Neural cell (in vitro differentiated cells): ENCODE measurements at regions not wholly inside any gene's neighbourhood (a gene's known extent, or its start where the extent isn't known, plus 50 kb on each side); places are given as distances from the start of the nearest gene placed in this dataset.

Experiments
- EP300 ChIP-seq: fragments of 450-650 bp; conservative IDR thresholded peaks from 2 replicates; pipeline ENCODE4 v1.6.1; 2014; ENCODE audit warnings: antibody characterized with exemption, mild to moderate bottlenecking, moderate library complexity; ENCODE audit not compliant: poor library complexity, severe bottlenecking
- EZH2 ChIP-seq: fragments of 200-600, 300-800 bp; shearing (Covaris generic), sonication (generic); IDR thresholded peaks from 2 replicates; pipeline ENCODE4 v1.6.1; 2014; ENCODE audit warnings: antibody characterized with exemption, low read length, borderline replicate concordance, mild to moderate bottlenecking; ENCODE audit not compliant: insufficient read depth, poor library complexity, severe bottlenecking
- MXI1 ChIP-seq: fragments of 450-650 bp; conservative IDR thresholded peaks from 2 replicates; pipeline ENCODE4 v1.6.1; 2014; ENCODE audit warnings: antibody characterized with exemption, mild to moderate bottlenecking; ENCODE audit not compliant: poor library complexity, severe bottlenecking
- POLR2AphosphoS5 ChIP-seq: IDR thresholded peaks from 2 replicates; pipeline ENCODE4 v1.6.1; 2012
- RAD21 ChIP-seq: fragments of 450-650 bp; conservative IDR thresholded peaks from 2 replicates; pipeline ENCODE4 v1.6.1; 2014; ENCODE audit warnings: antibody characterized with exemption, mild to moderate bottlenecking, moderate library complexity
- SMC3 ChIP-seq: fragments of 450-650 bp; conservative IDR thresholded peaks from 2 replicates; pipeline ENCODE4 v1.6.1; 2014; ENCODE audit warnings: antibody characterized with exemption, mild to moderate bottlenecking, moderate library complexity; ENCODE audit not compliant: poor library complexity
- TAF1 ChIP-seq: IDR thresholded peaks from 2 replicates; pipeline ENCODE4 v1.6.1; 2012; ENCODE audit warnings: low read depth
- TF ChIP-seq, protein P1 (sequence below): fragments of 450-650 bp; IDR thresholded peaks from 2 replicates; pipeline ENCODE4 v1.5.1; 2014; ENCODE audit warnings: antibody characterized with exemption, mild to moderate bottlenecking, moderate library complexity; ENCODE audit not compliant: poor library complexity, severe bottlenecking
- TF ChIP-seq, protein P2 (sequence below): IDR thresholded peaks from 2 replicates; pipeline ENCODE4 v1.6.1; 2012; ENCODE audit warnings: borderline replicate concordance

GRCh38 chr18:66729442-66730239 lies 125.8 kb upstream of the CDH19 start:
- TF ChIP-seq, protein P1, sequence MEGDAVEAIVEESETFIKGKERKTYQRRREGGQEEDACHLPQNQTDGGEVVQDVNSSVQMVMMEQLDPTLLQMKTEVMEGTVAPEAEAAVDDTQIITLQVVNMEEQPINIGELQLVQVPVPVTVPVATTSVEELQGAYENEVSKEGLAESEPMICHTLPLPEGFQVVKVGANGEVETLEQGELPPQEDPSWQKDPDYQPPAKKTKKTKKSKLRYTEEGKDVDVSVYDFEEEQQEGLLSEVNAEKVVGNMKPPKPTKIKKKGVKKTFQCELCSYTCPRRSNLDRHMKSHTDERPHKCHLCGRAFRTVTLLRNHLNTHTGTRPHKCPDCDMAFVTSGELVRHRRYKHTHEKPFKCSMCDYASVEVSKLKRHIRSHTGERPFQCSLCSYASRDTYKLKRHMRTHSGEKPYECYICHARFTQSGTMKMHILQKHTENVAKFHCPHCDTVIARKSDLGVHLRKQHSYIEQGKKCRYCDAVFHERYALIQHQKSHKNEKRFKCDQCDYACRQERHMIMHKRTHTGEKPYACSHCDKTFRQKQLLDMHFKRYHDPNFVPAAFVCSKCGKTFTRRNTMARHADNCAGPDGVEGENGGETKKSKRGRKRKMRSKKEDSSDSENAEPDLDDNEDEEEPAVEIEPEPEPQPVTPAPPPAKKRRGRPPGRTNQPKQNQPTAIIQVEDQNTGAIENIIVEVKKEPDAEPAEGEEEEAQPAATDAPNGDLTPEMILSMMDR: no peak
- TF ChIP-seq RAD21 (no peak), EZH2 (no peak), EP300 (no peak), POLR2AphosphoS5 (no peak), SMC3 (no peak), TAF1 (no peak), MXI1 (no peak)
- TF ChIP-seq, protein P2, sequence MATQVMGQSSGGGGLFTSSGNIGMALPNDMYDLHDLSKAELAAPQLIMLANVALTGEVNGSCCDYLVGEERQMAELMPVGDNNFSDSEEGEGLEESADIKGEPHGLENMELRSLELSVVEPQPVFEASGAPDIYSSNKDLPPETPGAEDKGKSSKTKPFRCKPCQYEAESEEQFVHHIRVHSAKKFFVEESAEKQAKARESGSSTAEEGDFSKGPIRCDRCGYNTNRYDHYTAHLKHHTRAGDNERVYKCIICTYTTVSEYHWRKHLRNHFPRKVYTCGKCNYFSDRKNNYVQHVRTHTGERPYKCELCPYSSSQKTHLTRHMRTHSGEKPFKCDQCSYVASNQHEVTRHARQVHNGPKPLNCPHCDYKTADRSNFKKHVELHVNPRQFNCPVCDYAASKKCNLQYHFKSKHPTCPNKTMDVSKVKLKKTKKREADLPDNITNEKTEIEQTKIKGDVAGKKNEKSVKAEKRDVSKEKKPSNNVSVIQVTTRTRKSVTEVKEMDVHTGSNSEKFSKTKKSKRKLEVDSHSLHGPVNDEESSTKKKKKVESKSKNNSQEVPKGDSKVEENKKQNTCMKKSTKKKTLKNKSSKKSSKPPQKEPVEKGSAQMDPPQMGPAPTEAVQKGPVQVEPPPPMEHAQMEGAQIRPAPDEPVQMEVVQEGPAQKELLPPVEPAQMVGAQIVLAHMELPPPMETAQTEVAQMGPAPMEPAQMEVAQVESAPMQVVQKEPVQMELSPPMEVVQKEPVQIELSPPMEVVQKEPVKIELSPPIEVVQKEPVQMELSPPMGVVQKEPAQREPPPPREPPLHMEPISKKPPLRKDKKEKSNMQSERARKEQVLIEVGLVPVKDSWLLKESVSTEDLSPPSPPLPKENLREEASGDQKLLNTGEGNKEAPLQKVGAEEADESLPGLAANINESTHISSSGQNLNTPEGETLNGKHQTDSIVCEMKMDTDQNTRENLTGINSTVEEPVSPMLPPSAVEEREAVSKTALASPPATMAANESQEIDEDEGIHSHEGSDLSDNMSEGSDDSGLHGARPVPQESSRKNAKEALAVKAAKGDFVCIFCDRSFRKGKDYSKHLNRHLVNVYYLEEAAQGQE: no peak
